Astrocyte of the spinal cord (primary cell): ENCODE measurements at regions not wholly inside any gene's neighbourhood (a gene's known extent, or its start where the extent isn't known, plus 50 kb on each side); places are given as distances from the start of the nearest gene placed in this dataset.

ENCODE experiments used
- DNase-seq: peaks from one replicate; pipeline ENCODE4 v3.0.0; 2011; ENCODE audit warnings: low read depth, low spot score
- H3K4me3 ChIP-seq: 2 replicates; pipeline ENCODE4 v1.5.1; 2011; ENCODE audit warnings: low read depth, mild to moderate bottlenecking, low read length, moderate library complexity
- CTCF ChIP-seq: IDR thresholded peaks from 2 replicates; pipeline ENCODE4 v1.5.1; 2012; ENCODE audit warnings: low read depth, mild to moderate bottlenecking, low read length, inconsistent platforms
- in situ Hi-C: cut with HindIII; loops from 2 replicates; pipeline ENCODE4 v1.10.0; 2017; ENCODE audit warnings: low sequenced_read_pairs

- no peak for DNase-seq
- no peak for TF ChIP-seq CTCF
- in situ Hi-C loops, result no loop called here
- no peak overlapping the region for H3K4me3 ChIP-seq
Observed at GRCh38 chr22:49448526-49448925, 379.1 kb downstream of the BRD1 start.

- no peak for DNase-seq
- no peak overlapping the region for H3K4me3 ChIP-seq
- TF ChIP-seq CTCF, result no peak
- in situ Hi-C loops, result no loop called here
Observed at GRCh38 chr22:49447837-49448236, 379.8 kb downstream of the BRD1 start.

GRCh38 chr22:49446759-49447710, 380.6 kb downstream of the BRD1 start:
- in situ Hi-C loops, result no loop called here
- no peak for TF ChIP-seq CTCF
- DNase-seq, result no peak

GRCh38 chr22:49446145-49446758, 381.4 kb downstream of the BRD1 start:
- no peak for TF ChIP-seq CTCF
- in situ Hi-C loops, result no loop called here

More at GRCh38 chr22:49446759-49447710, 380.6 kb downstream of the BRD1 start:
- H3K4me3 ChIP-seq, result no peak overlapping the region

GRCh38 chr22:49444781-49445180, 382.9 kb downstream of the BRD1 start:
- DNase-seq, result no peak
- H3K4me3 ChIP-seq, result no peak overlapping the region
- no peak for TF ChIP-seq CTCF
- in situ Hi-C loops, result no loop called here

More at GRCh38 chr22:49446145-49446758, 381.4 kb downstream of the BRD1 start:
- no peak overlapping the region for H3K4me3 ChIP-seq
- DNase-seq, result no peak

GRCh38 chr22:49440931-49441330, 386.7 kb downstream of the BRD1 start:
- no peak for TF ChIP-seq CTCF
- in situ Hi-C loops, result no loop called here
- no peak overlapping the region for H3K4me3 ChIP-seq
- DNase-seq, result no peak
